Neural cell (in vitro differentiated cells): ENCODE measurements at regions not wholly inside any gene's neighbourhood (a gene's known extent, or its start where the extent isn't known, plus 50 kb on each side); places are given as distances from the start of the nearest gene placed in this dataset.

Experiments used
- H2AFZ ChIP-seq: fragments of 200-600, 300-800 bp; sonication (generic), shearing (Covaris generic); 2 replicates; pipeline ENCODE4 v1.6.0; 2014; ENCODE audit warnings: low read depth, mild to moderate bottlenecking, antibody characterized with exemption, low read length, moderate library complexity
- H3F3A ChIP-seq: fragments of 200-600 bp; shearing (Covaris generic); 2 replicates; pipeline ENCODE4 v1.6.1; 2016; ENCODE audit warnings: mild to moderate bottlenecking, moderate library complexity, mixed read lengths, antibody characterized with exemption, low read length; ENCODE audit not compliant: insufficient read depth, poor library complexity, severe bottlenecking
- H3K27ac ChIP-seq: fragments of 200-600, 300-800 bp; sonication (generic), shearing (Covaris generic); 2 replicates; pipeline ENCODE4 v1.5.1; 2014; ENCODE audit warnings: mild to moderate bottlenecking, low read length, moderate library complexity
- H3K27me3 ChIP-seq: fragments of 300-800, 200-600 bp; sonication (generic), shearing (Covaris generic); 2 replicates; pipeline ENCODE4 v1.6.0; 2014; ENCODE audit warnings: mild to moderate bottlenecking, low read depth, low read length, moderate library complexity; ENCODE audit not compliant: insufficient read depth
- H3K36me3 ChIP-seq: fragments of 300-800, 200-600 bp; sonication (generic), shearing (Covaris generic); 2 replicates; pipeline ENCODE4 v1.5.1; 2014; ENCODE audit warnings: mild to moderate bottlenecking, antibody characterized with exemption, low read length, moderate library complexity; ENCODE audit not compliant: insufficient read depth
- H3K4me2 ChIP-seq: fragments of 300-800, 200-600 bp; sonication (generic), shearing (Covaris generic); 2 replicates; pipeline ENCODE4 v1.6.0; 2014; ENCODE audit warnings: mild to moderate bottlenecking, low read length
- H3K4me3 ChIP-seq: fragments of 300-800, 200-600 bp; sonication (generic), shearing (Covaris generic); 2 replicates; pipeline ENCODE4 v1.5.1; 2014; ENCODE audit warnings: mild to moderate bottlenecking, low read length, moderate library complexity
- H3K79me2 ChIP-seq: fragments of 200-600 bp; shearing (Covaris generic); replicated peaks from 2 replicates; pipeline ENCODE4 v1.6.0; 2014; ENCODE audit warnings: mild to moderate bottlenecking, low read length, moderate library complexity; ENCODE audit not compliant: insufficient read depth
- H3K9ac ChIP-seq: fragments of 300-800, 200-600 bp; sonication (generic), shearing (Covaris generic); 2 replicates; pipeline ENCODE4 v1.6.1; 2016; ENCODE audit warnings: mild to moderate bottlenecking, low read length, mixed read lengths
- H3K9me2 ChIP-seq: fragments of 200-600 bp; shearing (Covaris generic); 2 replicates; pipeline ENCODE4 v1.6.1; 2016; ENCODE audit warnings: mild to moderate bottlenecking, low read length, mixed read lengths; ENCODE audit not compliant: insufficient read depth
- H3K9me3 ChIP-seq: fragments of 200-600, 300-800 bp; sonication (generic), shearing (Covaris generic); 2 replicates; pipeline ENCODE4 v1.6.1; 2016; ENCODE audit warnings: mild to moderate bottlenecking, mixed run types, low read length, moderate library complexity, mixed read lengths
- H4K20me1 ChIP-seq: fragments of 200-600 bp; shearing (Covaris generic); 2 replicates; pipeline ENCODE4 v1.6.1; 2016; ENCODE audit warnings: mild to moderate bottlenecking, mixed run types; ENCODE audit not compliant: insufficient read depth
- EP300 ChIP-seq: fragments of 450-650 bp; conservative IDR thresholded peaks from 2 replicates; pipeline ENCODE4 v1.6.1; 2014; ENCODE audit warnings: antibody characterized with exemption, mild to moderate bottlenecking, moderate library complexity; ENCODE audit not compliant: poor library complexity, severe bottlenecking
- EZH2 ChIP-seq: fragments of 200-600, 300-800 bp; shearing (Covaris generic), sonication (generic); IDR thresholded peaks from 2 replicates; pipeline ENCODE4 v1.6.1; 2014; ENCODE audit warnings: antibody characterized with exemption, low read length, borderline replicate concordance, mild to moderate bottlenecking; ENCODE audit not compliant: insufficient read depth, poor library complexity, severe bottlenecking
- MXI1 ChIP-seq: fragments of 450-650 bp; conservative IDR thresholded peaks from 2 replicates; pipeline ENCODE4 v1.6.1; 2014; ENCODE audit warnings: antibody characterized with exemption, mild to moderate bottlenecking; ENCODE audit not compliant: poor library complexity, severe bottlenecking
- POLR2AphosphoS5 ChIP-seq: IDR thresholded peaks from 2 replicates; pipeline ENCODE4 v1.6.1; 2012
- RAD21 ChIP-seq: fragments of 450-650 bp; conservative IDR thresholded peaks from 2 replicates; pipeline ENCODE4 v1.6.1; 2014; ENCODE audit warnings: antibody characterized with exemption, mild to moderate bottlenecking, moderate library complexity
- REST ChIP-seq: IDR thresholded peaks from 2 replicates; pipeline ENCODE4 v1.6.1; 2012; ENCODE audit warnings: borderline replicate concordance
- SMC3 ChIP-seq: fragments of 450-650 bp; conservative IDR thresholded peaks from 2 replicates; pipeline ENCODE4 v1.6.1; 2014; ENCODE audit warnings: antibody characterized with exemption, mild to moderate bottlenecking, moderate library complexity; ENCODE audit not compliant: poor library complexity
- TAF1 ChIP-seq: IDR thresholded peaks from 2 replicates; pipeline ENCODE4 v1.6.1; 2012; ENCODE audit warnings: low read depth
- TF ChIP-seq, protein P1 (sequence below): fragments of 450-650 bp; IDR thresholded peaks from 2 replicates; pipeline ENCODE4 v1.5.1; 2014; ENCODE audit warnings: antibody characterized with exemption, mild to moderate bottlenecking, moderate library complexity; ENCODE audit not compliant: poor library complexity, severe bottlenecking

DNA sequence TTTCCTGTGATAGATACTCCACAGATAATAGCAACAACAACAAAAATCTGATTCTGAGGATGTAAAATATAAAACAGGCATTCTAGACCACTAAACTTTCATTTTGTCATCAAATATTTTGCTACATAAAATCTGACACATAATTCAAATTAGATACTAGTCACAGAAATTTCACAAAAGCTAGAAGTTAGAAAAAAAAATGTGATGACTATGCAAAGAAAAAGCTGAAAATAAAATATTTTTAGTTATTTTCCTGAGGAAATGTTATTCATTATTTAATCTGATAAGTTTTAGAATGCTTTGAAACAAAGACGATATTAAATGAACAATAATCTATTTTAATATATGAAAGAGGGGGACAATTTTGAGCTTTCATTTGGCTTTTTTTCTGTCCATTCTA is 357.2 kb downstream of the SLITRK6 start:
- Histone ChIP-seq H3K4me2 (no peak overlapping the region), H3K36me3 (no peaks in the 10 kb centered on the region), H3F3A (no peaks in the 10 kb centered on the region), H3K9me3 (no peaks in the 10 kb centered on the region), H3K4me3 (no peak overlapping the region), H3K79me2 (no peaks in the 10 kb centered on the region), H3K9me2 (no peaks in the 10 kb centered on the region), H3K27me3 (no peaks in the 10 kb centered on the region), H3K9ac (no peak overlapping the region), H3K27ac (no peak overlapping the region), H2AFZ (no peak overlapping the region), H4K20me1 (no peaks in the 10 kb centered on the region)
- TF ChIP-seq, protein P1, sequence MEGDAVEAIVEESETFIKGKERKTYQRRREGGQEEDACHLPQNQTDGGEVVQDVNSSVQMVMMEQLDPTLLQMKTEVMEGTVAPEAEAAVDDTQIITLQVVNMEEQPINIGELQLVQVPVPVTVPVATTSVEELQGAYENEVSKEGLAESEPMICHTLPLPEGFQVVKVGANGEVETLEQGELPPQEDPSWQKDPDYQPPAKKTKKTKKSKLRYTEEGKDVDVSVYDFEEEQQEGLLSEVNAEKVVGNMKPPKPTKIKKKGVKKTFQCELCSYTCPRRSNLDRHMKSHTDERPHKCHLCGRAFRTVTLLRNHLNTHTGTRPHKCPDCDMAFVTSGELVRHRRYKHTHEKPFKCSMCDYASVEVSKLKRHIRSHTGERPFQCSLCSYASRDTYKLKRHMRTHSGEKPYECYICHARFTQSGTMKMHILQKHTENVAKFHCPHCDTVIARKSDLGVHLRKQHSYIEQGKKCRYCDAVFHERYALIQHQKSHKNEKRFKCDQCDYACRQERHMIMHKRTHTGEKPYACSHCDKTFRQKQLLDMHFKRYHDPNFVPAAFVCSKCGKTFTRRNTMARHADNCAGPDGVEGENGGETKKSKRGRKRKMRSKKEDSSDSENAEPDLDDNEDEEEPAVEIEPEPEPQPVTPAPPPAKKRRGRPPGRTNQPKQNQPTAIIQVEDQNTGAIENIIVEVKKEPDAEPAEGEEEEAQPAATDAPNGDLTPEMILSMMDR = no peak
- TF ChIP-seq EP300 (no peak), RAD21 (no peak), EZH2 (no peak), REST (no peak), POLR2AphosphoS5 (no peak), SMC3 (no peak), TAF1 (no peak), MXI1 (no peak)

GRCh38 chr13:85441364-85441763 is 357.9 kb downstream of the SLITRK6 start:
- no peaks in the 10 kb centered on the region for H3F3A ChIP-seq
- H2AFZ ChIP-seq = no peak overlapping the region
- no peaks in the 10 kb centered on the region for H3K9me3 ChIP-seq
- TF ChIP-seq SMC3 = no peak
- TF ChIP-seq TAF1 = no peak
- no peak for TF ChIP-seq MXI1
- TF ChIP-seq, protein P1 = no peak
- TF ChIP-seq RAD21 = no peak
- no peak for TF ChIP-seq REST
- no peak for TF ChIP-seq EZH2
- TF ChIP-seq EP300 = no peak
- TF ChIP-seq POLR2AphosphoS5 = no peak
- H3K36me3 ChIP-seq = no peaks in the 10 kb centered on the region
- H3K9ac ChIP-seq = no peak overlapping the region
- H3K27me3 ChIP-seq = no peaks in the 10 kb centered on the region
- no peak overlapping the region for H3K27ac ChIP-seq
- H3K4me3 ChIP-seq = no peak overlapping the region
- no peaks in the 10 kb centered on the region for H3K9me2 ChIP-seq
- H4K20me1 ChIP-seq = no peaks in the 10 kb centered on the region
- H3K79me2 ChIP-seq = no peaks in the 10 kb centered on the region
- H3K4me2 ChIP-seq = no peak overlapping the region
